Right lobe of liver (tissue), 6 donors: ENCODE measurements at regions not wholly inside any gene's neighbourhood (a gene's known extent, or its start where the extent isn't known, plus 50 kb on each side); places are given as distances from the start of the nearest gene placed in this dataset.

Experiments
- ATAC-seq, 4 donors: fragments of 200-7000 bp; cut with Tn5 transposase; one replicate each; pipeline ENCODE4 v1.9.1; 2020; ENCODE audit warnings: mild to moderate bottlenecking in 4 of 4, moderate library complexity in 4 of 4
- DNase-seq, 3 donors: peaks; one replicate each; pipeline ENCODE4 v3.0.0-alpha.2; 2020
- H3K27ac ChIP-seq, 3 donors: fragments of 200-600 bp; one replicate each; pipeline ENCODE4 v1.8.0; 2022
- H3K27me3 ChIP-seq, 2 donors: fragments of 200-600 bp; one replicate each; pipeline ENCODE4 v1.8.0; 2022
- H3K36me3 ChIP-seq, 4 donors: fragments of 200-600 bp; sonication (generic) in 1 of 4; one replicate each; pipeline versions ENCODE4 v1.5.1 to v1.8.0; 2017 to 2022; ENCODE audit warnings: control low read depth in 1 of 4
- H3K4me1 ChIP-seq, 4 donors: fragments of 200-600 bp; sonication (generic) in 1 of 4; one replicate each; pipeline versions ENCODE4 v1.5.1 to v1.8.0; 2017 to 2022; ENCODE audit warnings: control low read depth in 1 of 4
- H3K4me3 ChIP-seq, 3 donors: fragments of 200-600 bp; one replicate each; pipeline ENCODE4 v1.8.0; 2022
- H3K9me3 ChIP-seq, 4 donors: fragments of 200-600 bp; sonication (generic) in 1 of 4; one replicate each; pipeline versions ENCODE4 v1.5.1 to v1.8.0; 2017 to 2022; ENCODE audit warnings: control low read depth in 1 of 4
- CTCF ChIP-seq, 4 donors: fragments of 200-600 bp in 3 of 4; fragments of 450-650 bp in 1 of 4; IDR thresholded peaks; one replicate each; pipeline versions ENCODE4 v1.5.1 to v1.8.0; 2016 to 2022; ENCODE audit warnings: antibody characterized with exemption in 4 of 4, mild to moderate bottlenecking in 2 of 4
- POLR2A ChIP-seq: fragments of 450-650 bp; IDR thresholded peaks from one replicate; pipeline ENCODE4 v1.6.1; 2017; ENCODE audit warnings: antibody characterized with exemption, mild to moderate bottlenecking
- WGBS: methylation state at CpG from one replicate; pipeline ENCODE4 v1.1.6; 2018; ENCODE audit warnings: low coverage, low lambda C conversion rate; ENCODE audit not compliant: insufficient coverage; ENCODE audit errors: missing lambda C conversion rate; 5-methylcytosine and 5-hydroxymethylcytosine counted together
- intact Hi-C, 2 donors: fragments of 100-400 bp; cut with DNase I; formaldehyde crosslinking; loops; one replicate each; pipeline versions ENCODE4 v1.11.2 to v1.14.1; 2022
- donor health status: DM: no; HTN: yes; CAD: no.
- donor health status: DM: no; HTN: no; CAD: no.
- donor health status: DM: no; HTN: no; CAD: no.
- donor health status: DM: no; HTN: yes; CAD: no.
- donor health status: DM: no; HTN: yes; CAD: no.

GRCh38 chr11:128330203-128330602 is 257.2 kb downstream of the ETS1 start:
- Histone ChIP-seq H3K4me1 (peaks cover 0 to 3% (median 0%) of the 10 kb centered on the region in 4 donors), H3K9me3 (no peaks in the 10 kb centered on the region), H3K27ac (peak overlapping the region in 1 of 3 donors; percentile 28), H3K36me3 (no peaks in the 10 kb centered on the region), H3K27me3 (no peaks in the 10 kb centered on the region), H3K4me3 (no peak overlapping the region)
- ATAC-seq, result no peak
- intact Hi-C loops, result no loop called here
- DNase-seq, result no peak
- TF ChIP-seq CTCF (IDR thresholded peaks at IDR 0.05) (no peak), POLR2A (no peak)
- 57% methylated on average over 1 of the region's 2 CpGs for WGBS

- DNase-seq, result peak; percentile 58 to 63 (median 61)
- Histone ChIP-seq H3K9me3 (no peaks in the 10 kb centered on the region), H3K4me3 (no peak overlapping the region), H3K4me1 (no peaks in the 10 kb centered on the region), H3K36me3 (no peaks in the 10 kb centered on the region), H3K27ac (peak overlapping the region in 1 of 3 donors; percentile 28), H3K27me3 (no peaks in the 10 kb centered on the region)
- peak; percentile 77 to 84 (median 80) for ATAC-seq
- 8% methylated on average over 5 of the region's 9 CpGs for WGBS
- intact Hi-C loops, result no loop called here
- no peak for TF ChIP-seq POLR2A
- no peak for TF ChIP-seq CTCF (IDR thresholded peaks at IDR 0.05)
Observed at GRCh38 chr11:128328955-128329551, 258.3 kb downstream of the ETS1 start.

- Histone ChIP-seq H3K4me3 (no peak overlapping the region), H3K27me3 (no peaks in the 10 kb centered on the region), H3K4me1 (no peaks in the 10 kb centered on the region), H3K36me3 (no peaks in the 10 kb centered on the region), H3K9me3 (no peaks in the 10 kb centered on the region), H3K27ac (no peak overlapping the region)
- no peak for ATAC-seq
- no peak for TF ChIP-seq POLR2A
- TF ChIP-seq CTCF (IDR thresholded peaks at IDR 0.05), result no peak
- intact Hi-C loops, result no loop called here
- 58% methylated on average over 4 of the region's 4 CpGs for WGBS
- DNase-seq, result no peak
Observed at GRCh38 chr11:128327274-128327673, 260.1 kb downstream of the ETS1 start.

DNA sequence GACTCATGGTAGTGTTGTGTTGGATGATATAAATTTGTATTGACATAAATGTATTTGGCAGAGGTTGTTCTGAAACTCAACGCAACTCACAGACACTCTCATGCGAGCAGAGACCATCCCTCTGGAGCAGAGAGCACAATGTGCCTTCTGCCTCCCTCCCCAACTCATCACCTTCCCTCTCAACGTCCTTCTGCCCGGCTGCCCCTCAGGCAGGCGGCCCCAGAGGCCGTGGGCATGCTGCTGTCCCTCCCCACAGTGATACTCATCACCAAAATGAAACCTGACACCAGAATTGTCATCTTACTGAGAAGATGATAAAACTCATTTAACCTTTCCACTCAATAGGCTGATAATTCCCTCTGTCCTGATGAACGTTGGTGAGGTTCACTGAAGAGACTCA is 260.6 kb downstream of the ETS1 start:
- ATAC-seq (no peak), DNase-seq (no peak)
- Histone ChIP-seq H3K36me3 (no peaks in the 10 kb centered on the region), H3K4me3 (no peak overlapping the region), H3K27me3 (no peaks in the 10 kb centered on the region), H3K27ac (no peak overlapping the region), H3K9me3 (no peaks in the 10 kb centered on the region), H3K4me1 (no peaks in the 10 kb centered on the region)
- no peak for TF ChIP-seq CTCF (IDR thresholded peaks at IDR 0.05)
- no peak for TF ChIP-seq POLR2A
- WGBS, result 41% methylated on average over 7 of the region's 7 CpGs
- intact Hi-C loops, result no loop called here
